ENCODE measurements at regions not wholly inside any gene's neighbourhood (a gene's known extent, or its start where the extent isn't known, plus 50 kb on each side); places are given as distances from the start of the nearest gene placed in this dataset.

DNA sequence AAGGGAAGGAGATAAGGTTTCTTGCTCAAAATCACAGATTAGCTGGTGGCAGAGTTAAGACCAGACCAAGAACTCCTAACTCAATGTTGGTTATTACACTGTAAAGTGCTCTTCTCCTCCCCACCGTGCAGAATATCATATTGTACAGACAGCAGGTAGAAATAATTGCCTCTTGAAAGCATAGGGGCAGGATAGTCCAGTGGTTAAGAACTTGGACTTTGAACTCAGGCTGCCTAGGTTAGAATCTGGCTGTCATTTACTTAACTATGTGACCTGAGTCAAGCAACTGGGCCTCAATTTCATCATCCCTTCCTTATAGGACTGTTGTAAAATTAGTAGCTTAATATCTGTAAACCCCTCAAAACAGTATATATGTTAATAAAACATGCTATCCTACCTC is 114.9 kb upstream of the HIVEP3 start:
- no peak for DNase-seq

DNA sequence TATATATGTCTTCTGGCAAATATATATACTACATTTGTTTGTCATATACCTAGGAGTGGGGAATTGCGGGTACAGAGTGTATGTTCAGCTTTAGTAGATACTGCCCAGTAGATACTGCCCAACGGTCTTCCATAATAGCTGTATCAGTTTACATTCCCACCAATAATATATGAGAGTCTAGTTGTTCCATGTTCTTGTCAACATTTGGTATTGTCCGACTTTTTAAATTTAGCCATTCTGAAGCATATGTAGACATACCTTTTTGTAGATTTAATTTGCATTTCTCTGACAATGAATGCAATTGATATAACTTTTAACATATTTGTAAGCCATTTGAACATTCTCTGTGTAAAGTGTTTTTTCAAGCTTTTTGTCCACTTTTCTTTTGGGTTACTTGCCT is 99.0 kb upstream of the HIVEP3 start:
- no peak for DNase-seq

DNA sequence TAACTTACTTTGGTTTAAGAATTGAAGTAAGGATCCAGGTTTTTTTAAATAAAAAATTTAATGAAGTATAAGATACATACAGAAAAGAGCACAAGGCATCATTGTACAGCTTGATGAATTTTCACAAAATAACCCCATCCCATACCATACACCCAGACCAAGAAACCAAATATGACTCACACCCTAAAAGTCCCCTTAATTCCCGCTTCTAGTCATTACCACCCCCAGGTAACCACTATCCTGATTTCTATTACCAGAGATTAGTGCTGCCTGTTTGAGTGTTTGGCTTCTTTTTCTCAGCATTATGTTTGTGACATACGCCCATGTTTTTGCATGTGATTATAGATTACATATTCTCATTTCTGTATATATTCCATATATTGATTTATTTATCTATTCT is 98.5 kb upstream of the HIVEP3 start:
- DNase-seq: no peak

DNA sequence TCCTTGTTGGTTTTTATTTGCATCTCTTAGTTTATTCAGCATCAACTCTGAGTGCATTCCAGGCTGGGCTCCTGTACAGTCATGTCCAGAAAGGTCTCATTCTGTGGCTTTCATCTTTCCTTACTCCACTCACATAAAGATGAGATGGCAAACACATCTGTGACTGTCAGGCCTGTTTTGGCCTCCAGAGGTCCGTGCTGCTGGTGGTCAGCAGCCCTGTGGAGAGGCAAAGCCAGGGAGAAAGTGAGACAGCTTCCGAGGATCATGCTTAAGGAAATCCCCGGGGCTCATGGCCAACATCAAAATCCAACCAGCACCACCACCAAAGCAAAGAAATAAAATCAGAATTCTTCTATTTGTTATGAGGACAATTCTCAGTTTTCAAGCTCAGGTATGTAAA is 96.1 kb upstream of the HIVEP3 start:
- DNase-seq: no peak

DNA sequence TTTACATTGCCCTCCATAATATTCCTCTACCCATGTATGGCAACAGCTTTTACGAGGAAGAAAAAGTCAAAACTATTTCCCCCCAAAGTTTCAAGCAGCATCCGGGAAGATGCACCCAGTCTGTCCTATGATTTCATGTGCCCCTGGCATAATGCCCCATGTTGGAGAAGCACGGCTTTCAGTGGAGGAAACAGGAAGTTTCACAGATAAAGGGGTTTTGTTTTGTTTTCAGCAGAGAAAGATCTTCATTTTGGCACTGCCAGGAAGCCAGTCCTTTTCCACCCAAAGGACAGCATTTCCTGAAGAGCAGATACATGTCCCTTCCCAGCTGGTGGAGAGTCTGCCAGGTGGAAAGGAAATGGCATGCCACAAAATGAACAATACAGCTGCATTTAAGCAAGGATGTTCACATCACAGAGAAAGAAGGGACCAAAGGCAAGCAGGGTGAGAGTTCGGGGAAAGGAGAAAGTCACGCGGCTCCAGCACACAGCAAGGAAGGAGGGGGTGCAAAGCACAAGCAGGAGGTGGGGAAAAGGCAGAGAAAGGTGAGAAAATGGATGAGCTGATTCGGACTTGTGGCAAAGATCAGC is 95.3 kb upstream of the HIVEP3 start:
- DNase-seq: no peak

DNA sequence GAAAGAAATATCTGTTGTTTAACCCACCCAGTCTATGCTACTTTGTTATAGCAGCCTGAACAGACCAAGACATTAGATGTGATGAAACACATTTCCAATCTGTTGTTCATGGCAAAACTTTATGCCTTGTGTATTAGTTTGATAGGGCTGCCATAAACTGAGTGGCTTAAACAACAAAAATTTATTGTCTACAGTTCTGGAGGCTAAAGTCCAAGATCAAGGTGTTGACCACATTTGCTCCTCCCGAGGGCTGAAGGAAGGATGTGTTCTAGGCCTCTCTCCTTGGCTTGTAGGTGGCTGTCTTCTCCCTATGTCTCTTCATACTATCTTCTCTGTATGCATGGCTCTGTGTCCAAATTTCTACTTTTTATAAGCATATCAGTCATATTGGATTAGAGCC is 94.1 kb upstream of the HIVEP3 start:
- DNase-seq: no peak

DNA sequence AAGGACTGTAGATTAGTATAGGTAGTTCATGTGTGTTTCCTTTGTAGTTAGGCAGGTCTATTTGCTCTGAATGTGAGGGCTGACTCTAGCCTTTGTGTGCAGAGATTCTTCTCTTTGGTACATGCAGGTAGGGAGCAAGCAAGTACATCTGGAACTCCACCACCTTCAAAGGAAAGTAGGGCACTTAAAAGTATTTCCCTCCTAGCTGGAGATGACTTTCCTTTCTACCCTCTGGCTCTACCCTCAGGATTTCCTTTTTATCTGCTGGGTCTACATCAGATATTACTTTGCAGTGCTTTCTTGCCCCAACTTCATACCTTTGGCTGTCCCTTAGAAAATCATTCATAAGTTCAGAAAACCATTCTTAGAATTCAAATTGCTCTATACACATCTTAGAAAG is 91.7 kb upstream of the HIVEP3 start:
- DNase-seq: no peak

DNA sequence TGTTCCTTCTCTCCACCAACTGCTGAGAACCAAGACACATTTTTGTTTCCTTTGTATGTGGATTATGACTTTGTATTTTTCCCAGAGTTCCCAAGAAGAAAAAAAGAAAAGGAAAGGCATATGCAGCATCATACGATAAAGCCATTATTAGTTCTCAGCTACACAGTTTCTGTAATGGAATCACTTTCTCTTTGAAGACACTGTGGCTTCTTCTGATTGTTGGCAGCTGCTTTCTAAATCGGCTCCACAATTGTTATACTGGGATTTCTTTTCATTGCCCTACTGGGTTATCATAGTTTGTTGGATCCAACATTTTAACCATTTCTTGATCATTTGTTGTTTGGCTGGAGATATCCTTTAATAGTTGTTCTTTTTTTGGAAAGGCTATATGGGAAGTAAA is 89.5 kb upstream of the HIVEP3 start:
- DNase-seq: no peak

DNA sequence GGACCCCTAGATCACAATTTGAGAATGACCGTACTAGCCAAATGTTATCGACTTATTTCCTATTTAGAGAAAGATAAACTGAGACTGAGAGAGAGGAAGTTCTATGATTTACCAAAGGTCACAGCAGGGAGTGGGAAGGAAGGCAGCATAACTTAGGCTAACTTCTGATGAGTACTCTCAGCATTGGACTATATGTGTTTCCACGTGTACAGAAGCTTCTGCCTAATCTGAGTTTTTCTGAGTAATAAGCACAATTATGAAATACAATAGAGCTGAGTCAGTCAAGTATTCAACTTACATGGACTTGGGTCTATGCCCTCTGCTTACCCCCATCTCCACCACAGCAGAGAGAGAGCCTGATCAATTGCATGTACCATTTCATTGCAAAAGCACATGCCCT is 88.1 kb upstream of the HIVEP3 start:
- no peak for DNase-seq

DNA sequence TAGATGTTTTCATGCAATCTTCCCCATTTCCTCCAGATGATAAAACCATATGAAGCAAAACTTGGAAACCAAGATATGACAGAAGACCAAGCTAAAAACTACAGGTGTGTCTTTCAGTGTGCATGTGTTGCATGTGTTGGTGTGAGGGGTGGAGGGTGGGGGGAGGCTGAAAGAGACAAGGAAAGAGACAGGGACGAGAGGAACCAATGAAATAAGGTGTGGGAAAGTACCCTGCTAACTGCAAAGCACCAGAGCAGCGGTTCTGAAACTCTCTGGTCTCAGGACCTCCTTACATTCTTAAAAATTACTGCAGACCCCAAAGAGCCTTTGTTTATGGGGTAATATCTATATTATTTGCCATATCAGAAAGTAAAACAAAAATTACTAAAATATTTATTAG is 87.4 kb upstream of the HIVEP3 start:
- no peak for DNase-seq

DNA sequence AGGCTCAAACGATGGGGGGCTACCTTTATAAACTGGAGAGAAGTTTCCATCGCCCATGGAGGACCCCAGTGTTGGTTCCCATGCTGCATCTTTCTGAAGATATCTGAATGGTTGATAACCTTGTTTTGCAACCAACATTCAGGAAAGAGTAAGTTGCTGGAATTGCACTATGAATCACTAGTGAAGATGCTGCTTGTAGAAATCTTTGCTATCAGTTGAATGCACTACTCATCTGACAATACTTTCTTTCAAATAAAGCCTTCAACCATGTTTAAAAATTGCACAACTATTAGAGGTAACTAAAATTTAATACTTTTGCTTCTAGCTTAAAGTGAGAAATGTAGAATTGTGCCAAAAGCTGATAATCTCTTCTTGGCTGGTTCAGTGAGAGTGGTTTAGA is 86.8 kb upstream of the HIVEP3 start:
- DNase-seq: no peak

DNA sequence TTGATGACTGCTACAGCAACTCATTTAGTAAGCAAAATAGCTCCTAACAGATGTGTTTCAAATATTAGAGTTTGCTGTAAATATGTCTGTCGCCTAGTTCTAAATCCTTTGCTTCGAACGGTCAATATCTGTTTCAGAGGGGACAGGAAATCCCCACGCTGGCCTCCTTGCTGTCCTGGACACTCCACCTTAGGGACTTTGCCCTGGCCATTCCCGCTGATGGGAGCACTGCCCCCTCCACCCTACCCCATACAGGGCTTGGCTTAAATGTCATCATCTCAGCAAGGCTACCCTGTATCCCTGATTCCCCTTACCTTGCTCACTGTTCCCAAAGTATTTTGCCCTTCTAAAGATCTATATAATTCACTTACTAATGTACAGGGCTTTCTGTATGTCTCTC is 86.1 kb upstream of the HIVEP3 start:
- no peak for DNase-seq

DNA sequence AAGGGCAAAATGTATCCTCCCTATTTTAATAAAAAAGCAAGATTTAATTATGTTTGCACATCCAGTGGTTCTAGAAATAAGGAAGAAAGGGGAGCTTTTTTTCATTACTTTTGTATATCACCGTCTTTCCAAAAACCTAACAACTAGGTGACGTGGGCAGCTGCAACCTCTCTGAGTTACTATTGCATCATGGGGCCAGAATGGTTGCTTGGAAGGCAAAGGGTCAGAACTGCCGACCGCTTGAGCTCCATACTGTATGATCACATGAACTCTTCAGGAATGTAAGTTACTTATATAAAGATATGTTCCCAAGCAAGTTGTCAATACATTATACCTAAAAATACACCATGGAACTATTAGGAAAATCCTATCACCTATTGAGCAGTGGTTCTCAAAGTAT is 85.6 kb upstream of the HIVEP3 start:
- no peak for DNase-seq

DNA sequence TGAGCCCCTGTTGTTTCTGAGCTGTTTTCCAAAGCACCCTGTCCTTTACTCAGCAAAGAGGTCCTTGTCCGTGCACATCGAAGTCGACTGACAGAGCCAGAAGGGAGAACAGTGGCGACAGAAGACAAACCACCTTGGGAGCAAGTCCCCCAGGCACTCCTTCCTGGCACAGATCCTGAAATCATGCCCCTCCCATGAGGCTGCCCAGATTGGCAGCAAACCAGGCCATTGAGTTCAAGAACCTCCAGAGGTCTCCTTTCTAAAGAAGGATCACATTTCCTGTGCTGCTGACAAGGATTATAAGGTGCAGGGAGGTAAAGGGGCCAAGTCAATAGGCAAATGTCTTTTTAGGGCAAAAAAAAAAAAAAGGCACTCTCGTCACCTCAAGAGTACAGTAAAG is 84.7 kb upstream of the HIVEP3 start:
- no peak for DNase-seq

DNA sequence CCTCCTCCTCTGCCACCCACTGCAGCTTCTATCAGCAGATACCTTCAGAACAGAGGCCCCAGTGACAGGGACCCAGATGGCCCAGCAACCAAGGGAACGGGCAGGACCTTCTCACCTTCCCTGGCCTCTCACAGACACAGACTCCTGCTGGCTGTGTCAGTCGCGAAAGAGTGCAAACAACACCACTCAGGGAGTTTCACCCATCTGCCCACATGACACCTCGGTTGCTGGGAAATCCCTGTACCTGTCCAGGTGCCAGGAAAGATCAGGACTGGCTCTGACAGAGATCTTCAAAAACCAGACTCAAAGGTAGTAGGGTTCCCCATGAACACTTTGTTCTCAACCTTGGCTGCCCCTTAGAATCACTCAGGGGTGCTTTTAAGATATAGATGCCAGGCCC is 83.5 kb upstream of the HIVEP3 start:
- DNase-seq: no peak

DNA sequence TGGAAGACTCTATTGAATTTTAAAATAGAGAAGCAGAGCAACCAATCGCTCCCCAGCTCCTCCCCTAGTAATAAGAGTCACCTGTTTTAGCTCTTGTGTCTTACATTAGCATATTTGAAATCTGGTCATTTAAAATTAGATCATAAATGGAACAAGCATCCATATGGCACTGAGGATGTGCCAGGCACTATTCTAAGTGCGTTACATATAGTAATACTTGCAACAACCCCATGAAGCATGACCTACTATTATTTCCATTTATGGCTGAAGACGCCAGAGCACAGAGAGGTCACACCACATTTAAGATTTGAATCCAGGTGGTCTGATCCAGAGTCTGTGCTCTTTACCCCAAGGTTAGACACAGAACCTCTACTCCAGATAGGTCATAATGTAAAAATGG is 82.0 kb upstream of the HIVEP3 start:
- no peak for DNase-seq

DNA sequence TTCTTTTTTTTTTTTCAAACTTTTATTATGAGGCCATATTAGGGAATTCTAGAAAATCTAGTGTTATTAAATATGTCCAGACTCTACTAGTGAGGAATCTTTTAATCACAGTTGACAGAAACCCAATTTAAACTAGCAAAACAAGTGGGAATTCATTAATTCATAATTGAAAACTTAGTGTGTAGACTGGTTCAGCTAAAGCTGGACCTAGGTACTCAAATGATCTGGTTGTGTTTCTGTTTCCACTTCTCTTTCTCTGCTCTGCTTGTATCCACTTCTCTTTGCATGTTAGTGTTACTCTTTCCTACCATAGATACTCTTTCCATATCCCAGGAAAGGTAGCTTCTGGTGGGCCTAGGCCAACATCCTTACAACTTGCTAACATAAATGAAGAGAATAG is 81.2 kb upstream of the HIVEP3 start:
- no peak for DNase-seq

DNA sequence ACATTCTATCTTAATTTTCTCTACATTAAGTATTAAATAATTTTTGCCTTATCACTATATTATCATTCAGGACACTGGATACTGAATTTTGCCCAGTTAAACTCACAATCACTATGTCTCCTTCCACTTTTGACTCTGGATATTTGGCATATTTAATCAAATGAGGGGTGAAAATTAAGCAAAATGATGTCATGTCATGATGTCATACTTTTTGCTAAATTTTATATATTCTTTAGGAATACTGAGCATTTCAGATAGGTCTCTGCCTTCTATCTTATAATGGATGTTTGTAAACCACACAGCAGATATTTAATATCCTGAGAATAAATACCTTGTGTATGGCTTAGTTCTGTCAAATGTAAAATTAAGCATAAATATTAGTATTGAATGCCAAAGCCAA is 79.5 kb upstream of the HIVEP3 start:
- no peak for DNase-seq

DNA sequence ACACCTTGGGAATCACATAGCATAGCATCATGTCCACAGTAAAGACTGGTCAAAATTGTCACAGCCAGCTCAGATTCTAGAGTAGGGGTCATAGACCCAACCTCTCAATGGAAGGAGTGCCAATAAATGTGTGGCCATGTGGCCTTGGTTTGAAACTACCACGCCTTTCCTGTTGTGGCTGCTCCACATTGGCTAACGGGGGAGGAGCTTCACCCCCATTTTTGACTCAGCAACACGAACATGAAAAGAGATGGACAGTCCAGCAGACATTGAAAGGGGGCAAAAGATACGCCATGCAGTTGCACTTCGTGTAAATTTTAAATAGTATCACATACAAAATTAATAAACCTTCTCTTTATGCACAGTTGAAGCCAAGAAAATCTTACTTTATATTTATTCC is 78.4 kb upstream of the HIVEP3 start:
- DNase-seq: no peak

DNA sequence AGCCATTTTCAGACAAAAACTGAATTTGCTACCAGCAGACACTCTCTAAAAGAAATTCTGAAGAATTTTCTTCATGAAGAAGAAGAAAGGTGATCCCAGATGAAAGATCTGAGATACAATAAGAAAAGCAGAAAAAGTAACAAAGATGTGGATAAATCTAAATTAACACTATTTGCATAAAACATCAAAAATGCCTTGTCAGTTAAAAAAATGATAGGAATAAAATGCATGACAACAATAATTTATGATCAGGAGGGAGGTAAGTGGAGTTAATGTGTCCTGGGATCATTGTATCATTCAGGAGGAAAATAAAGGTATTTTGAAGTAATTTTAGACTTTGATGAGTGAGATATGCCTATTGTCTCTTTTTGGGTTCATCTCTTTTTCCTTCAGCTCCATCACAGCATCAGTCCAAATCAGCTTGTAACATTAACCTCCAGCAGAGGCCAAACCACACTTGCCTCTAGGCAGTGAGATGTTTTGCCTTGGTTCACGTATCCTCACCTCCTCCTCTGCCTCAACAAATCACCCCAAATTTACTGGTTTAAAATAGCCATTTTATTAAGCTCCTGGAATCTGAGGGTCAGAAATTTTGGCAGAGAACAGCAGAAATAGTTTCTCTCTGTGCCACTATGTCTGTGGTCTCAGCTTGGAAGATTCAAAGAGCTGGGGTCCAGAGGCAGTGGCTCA is 76.9 kb upstream of the HIVEP3 start:
- DNase-seq: no peak

DNA sequence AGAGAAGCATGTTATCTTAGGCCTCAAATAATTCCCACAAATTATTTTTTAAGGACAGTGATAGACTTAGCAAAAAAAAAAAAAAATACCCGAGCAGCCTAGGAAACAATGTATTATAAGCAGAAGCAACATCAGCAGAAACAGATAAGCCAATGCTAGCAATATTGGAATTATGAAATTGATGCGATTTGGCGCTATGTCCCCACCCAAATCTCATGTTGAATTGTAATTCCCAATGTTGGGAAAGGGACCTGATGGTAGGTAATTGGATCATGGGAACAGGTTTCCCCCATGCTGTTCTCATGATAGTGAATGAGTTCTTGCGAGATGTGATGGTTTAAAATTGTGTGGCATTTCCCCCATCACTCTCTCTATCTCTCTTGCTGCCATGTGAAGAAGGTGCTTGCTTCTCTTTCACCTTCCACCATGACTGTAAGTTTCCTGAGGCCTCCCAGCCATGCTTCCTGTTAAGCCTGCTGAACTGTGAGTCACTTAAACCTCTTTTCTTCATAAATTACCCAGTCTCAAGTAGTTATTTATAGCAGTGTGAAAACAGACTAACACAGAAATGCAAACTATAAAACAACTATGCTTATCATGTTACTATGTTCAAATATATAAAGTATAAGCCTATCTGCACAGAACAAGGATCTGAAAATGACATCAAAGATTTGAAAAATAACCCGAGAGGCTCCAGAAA is 75.6 kb upstream of the HIVEP3 start:
- DNase-seq: no peak

DNA sequence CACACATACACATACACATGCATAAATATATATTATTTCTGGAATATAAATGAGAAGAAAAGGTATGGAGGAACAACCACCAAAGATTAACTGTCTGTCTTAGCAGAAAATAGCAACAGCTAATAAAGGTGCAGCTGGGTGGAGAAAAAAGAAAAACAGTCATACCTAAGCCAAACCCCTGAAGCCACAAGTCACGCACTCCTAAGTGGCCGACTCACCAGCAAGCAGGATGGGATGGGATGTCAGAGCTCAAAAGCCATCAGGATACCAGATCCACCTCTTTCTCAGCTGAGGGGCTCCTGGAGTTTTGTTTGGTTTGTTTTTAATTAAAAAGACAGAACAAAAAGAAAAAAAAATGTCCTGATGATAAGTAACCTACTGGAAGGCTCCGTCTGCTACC is 64.7 kb upstream of the HIVEP3 start:
- no peak for DNase-seq

DNA sequence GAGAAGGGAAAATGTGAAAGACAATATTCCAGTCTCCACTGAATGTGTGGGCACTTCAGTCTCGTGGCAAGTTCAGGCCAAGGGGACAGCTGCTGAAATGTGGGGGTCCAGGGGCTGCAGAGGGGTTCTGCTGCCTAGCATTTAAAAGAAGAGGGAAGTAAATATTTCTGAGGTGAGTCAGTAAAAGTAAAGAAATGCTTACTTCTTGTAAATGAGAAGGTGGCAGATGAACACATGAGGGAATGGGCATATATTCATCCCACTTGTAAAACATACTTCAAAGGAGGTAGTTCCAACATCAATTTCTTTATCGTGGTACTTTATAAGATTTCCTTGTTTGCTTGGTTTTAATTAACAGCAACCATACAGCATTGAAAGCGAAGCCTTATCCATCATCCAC is 63.1 kb upstream of the HIVEP3 start:
- no peak for DNase-seq

DNA sequence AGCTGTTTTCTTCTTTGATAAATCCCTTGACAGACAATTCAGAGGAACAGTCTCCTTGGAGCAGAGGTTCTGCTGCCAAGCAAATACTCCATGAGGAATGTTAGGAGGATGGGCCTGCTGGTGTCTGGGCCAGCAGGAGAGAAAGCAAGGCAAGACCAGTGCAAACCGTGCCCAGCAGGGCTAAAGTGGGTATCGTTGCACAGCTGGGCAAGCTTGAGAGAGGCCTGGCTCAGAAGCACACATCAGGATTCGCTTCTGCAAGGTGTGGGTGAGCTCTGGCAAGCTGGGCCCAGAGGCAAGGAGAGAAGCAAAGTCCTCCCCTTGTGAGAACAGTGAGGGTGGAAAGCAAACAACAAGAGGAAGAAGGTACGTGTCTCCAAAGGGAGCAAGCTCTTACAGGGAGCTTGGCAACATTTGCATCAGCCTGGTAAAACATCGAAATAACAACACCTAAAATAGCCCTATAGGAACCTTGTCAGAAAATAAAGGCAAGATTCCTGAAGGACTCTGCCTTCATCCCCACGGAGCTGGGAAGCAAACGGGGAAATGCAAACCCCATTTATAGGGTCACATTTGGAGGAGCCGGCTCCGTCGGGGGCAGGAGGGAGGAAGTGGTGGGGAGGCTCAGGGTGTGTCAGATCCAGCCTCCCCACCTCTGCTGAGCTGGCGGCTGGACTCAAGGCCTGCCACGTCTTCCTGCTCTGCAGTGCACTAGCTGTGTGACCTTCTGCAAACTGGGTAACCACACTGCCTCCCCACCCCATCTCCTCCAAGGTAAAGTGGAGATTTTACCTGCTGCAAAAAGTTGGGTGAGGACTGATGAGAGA is 62.3 kb upstream of the HIVEP3 start:
- no peak for DNase-seq
